ENCODE measurements at regions not wholly inside any gene's neighbourhood (a gene's known extent, or its start where the extent isn't known, plus 50 kb on each side); places are given as distances from the start of the nearest gene placed in this dataset.

GRCh38 chr1:214923278-214923915, 159.1 kb upstream of the KCNK2 start:
- TF ChIP-seq JUN (CRISPR knock-in tag; IDR thresholded peaks at IDR 0.05) (no peak), CTCF (IDR thresholded peaks at IDR 0.05) (no peak), ZNF263 (CRISPR knock-in tag; IDR thresholded peaks at IDR 0.05; ENCODE audit: low read depth) (no peak), FOXP1 (CRISPR knock-in tag; IDR thresholded peaks at IDR 0.05; ENCODE audit: borderline replicate concordance) (no peak), ATF1 (CRISPR knock-in tag; IDR thresholded peaks at IDR 0.05) (no peak), NR2C2 (CRISPR knock-in tag; IDR thresholded peaks at IDR 0.05) (no peak), NR1H2 (CRISPR knock-in tag; IDR thresholded peaks at IDR 0.05) (no peak)
- TF ChIP-seq, protein P1, sequence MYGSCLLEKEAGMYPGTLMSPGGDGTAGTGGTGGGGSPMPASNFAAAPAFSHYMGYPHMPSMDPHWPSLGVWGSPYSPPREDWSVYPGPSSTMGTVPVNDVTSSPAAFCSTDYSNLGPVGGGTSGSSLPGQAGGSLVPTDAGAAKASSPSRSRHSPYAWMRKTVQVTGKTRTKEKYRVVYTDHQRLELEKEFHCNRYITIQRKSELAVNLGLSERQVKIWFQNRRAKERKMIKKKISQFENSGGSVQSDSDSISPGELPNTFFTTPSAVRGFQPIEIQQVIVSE (CRISPR knock-in tag; IDR thresholded peaks at IDR 0.05; ENCODE audit: borderline replicate concordance) = no peak
- TF ChIP-seq, protein P2, sequence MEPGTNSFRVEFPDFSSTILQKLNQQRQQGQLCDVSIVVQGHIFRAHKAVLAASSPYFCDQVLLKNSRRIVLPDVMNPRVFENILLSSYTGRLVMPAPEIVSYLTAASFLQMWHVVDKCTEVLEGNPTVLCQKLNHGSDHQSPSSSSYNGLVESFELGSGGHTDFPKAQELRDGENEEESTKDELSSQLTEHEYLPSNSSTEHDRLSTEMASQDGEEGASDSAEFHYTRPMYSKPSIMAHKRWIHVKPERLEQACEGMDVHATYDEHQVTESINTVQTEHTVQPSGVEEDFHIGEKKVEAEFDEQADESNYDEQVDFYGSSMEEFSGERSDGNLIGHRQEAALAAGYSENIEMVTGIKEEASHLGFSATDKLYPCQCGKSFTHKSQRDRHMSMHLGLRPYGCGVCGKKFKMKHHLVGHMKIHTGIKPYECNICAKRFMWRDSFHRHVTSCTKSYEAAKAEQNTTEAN (CRISPR knock-in tag; IDR thresholded peaks at IDR 0.05) = no peak

Data from WTC11 (cell line).